Osteoblast (primary cell): ENCODE measurements at regions not wholly inside any gene's neighbourhood (a gene's known extent, or its start where the extent isn't known, plus 50 kb on each side); places are given as distances from the start of the nearest gene placed in this dataset.

Source experiments
- DNase-seq: peaks from one replicate; pipeline ENCODE4 v3.0.0; 2011; ENCODE audit warnings: low spot score, mixed read lengths; ENCODE audit not compliant: insufficient read length; ENCODE audit errors: missing footprints
- H2AFZ ChIP-seq: 2 replicates; pipeline ENCODE4 v1.6.0; 2011; ENCODE audit warnings: mild to moderate bottlenecking, low read length
- H3K27ac ChIP-seq: 2 replicates; pipeline ENCODE4 v1.5.1; 2011; ENCODE audit warnings: mild to moderate bottlenecking, low read depth, low read length, moderate library complexity
- H3K27me3 ChIP-seq: 2 replicates; pipeline ENCODE4 v1.6.0; 2012; ENCODE audit warnings: mild to moderate bottlenecking, control low read depth, inconsistent platforms, low read length, moderate library complexity; ENCODE audit not compliant: insufficient read depth
- H3K36me3 ChIP-seq: 2 replicates; pipeline ENCODE4 v1.5.1; 2011; ENCODE audit warnings: mild to moderate bottlenecking, low read length, control low read depth, moderate library complexity; ENCODE audit not compliant: insufficient read depth
- H3K4me1 ChIP-seq: 2 replicates; pipeline ENCODE4 v1.5.1; 2011; ENCODE audit warnings: mild to moderate bottlenecking, low read length, control low read depth, moderate library complexity; ENCODE audit not compliant: insufficient read depth
- H3K4me2 ChIP-seq: 2 replicates; pipeline ENCODE4 v1.6.0; 2011; ENCODE audit warnings: mild to moderate bottlenecking, low read length; ENCODE audit not compliant: insufficient read depth
- H3K4me3 ChIP-seq: fragments of 200-600 bp; sonication (generic); 3 replicates; pipeline ENCODE4 v1.5.1; 2012; ENCODE audit warnings: mild to moderate bottlenecking, low read length, inconsistent platforms; ENCODE audit not compliant: insufficient read depth
- H3K79me2 ChIP-seq: 2 replicates; pipeline ENCODE4 v1.6.0; 2012; ENCODE audit warnings: mild to moderate bottlenecking, low read length, control low read depth, inconsistent platforms; ENCODE audit not compliant: insufficient read depth
- H3K9me3 ChIP-seq: 2 replicates; pipeline ENCODE4 v1.5.1; 2011; ENCODE audit warnings: low read depth, low read length, control low read depth
- H4K20me1 ChIP-seq: 2 replicates; pipeline ENCODE4 v1.6.0; 2012; ENCODE audit warnings: mild to moderate bottlenecking, low read length, control low read depth; ENCODE audit not compliant: insufficient read depth
- CTCF ChIP-seq: IDR thresholded peaks from 2 replicates; pipeline ENCODE4 v1.5.1; 2011; ENCODE audit warnings: mild to moderate bottlenecking, low read depth, low read length, moderate library complexity; ENCODE audit errors: extremely low read depth

GRCh38 chr12:58238411-58238810 is 297.0 kb downstream of the ATP23 start:
- H3K27ac ChIP-seq, result no peak overlapping the region
- no peaks in the 10 kb centered on the region for H3K79me2 ChIP-seq
- DNase-seq, result no peak
- peaks cover 3% of the 10 kb centered on the region for H3K27me3 ChIP-seq
- H3K4me2 ChIP-seq, result no peak overlapping the region
- H2AFZ ChIP-seq, result no peak overlapping the region
- no peak overlapping the region for H3K4me3 ChIP-seq
- H3K36me3 ChIP-seq, result no peaks in the 10 kb centered on the region
- H4K20me1 ChIP-seq, result no peaks in the 10 kb centered on the region
- H3K9me3 ChIP-seq, result no peaks in the 10 kb centered on the region
- H3K4me1 ChIP-seq, result no peaks in the 10 kb centered on the region
- no peak for TF ChIP-seq CTCF

- H3K4me3 ChIP-seq, result no peak overlapping the region
- TF ChIP-seq CTCF, result no peak
- H3K4me2 ChIP-seq, result no peak overlapping the region
- H4K20me1 ChIP-seq, result no peaks in the 10 kb centered on the region
- peaks cover 3% of the 10 kb centered on the region for H3K27me3 ChIP-seq
- H3K4me1 ChIP-seq, result no peaks in the 10 kb centered on the region
- H2AFZ ChIP-seq, result no peak overlapping the region
- no peaks in the 10 kb centered on the region for H3K9me3 ChIP-seq
- H3K27ac ChIP-seq, result no peak overlapping the region
- no peaks in the 10 kb centered on the region for H3K36me3 ChIP-seq
- no peak for DNase-seq
- no peaks in the 10 kb centered on the region for H3K79me2 ChIP-seq
Measured at GRCh38 chr12:58241099-58241498, 299.7 kb downstream of the ATP23 start.

DNA sequence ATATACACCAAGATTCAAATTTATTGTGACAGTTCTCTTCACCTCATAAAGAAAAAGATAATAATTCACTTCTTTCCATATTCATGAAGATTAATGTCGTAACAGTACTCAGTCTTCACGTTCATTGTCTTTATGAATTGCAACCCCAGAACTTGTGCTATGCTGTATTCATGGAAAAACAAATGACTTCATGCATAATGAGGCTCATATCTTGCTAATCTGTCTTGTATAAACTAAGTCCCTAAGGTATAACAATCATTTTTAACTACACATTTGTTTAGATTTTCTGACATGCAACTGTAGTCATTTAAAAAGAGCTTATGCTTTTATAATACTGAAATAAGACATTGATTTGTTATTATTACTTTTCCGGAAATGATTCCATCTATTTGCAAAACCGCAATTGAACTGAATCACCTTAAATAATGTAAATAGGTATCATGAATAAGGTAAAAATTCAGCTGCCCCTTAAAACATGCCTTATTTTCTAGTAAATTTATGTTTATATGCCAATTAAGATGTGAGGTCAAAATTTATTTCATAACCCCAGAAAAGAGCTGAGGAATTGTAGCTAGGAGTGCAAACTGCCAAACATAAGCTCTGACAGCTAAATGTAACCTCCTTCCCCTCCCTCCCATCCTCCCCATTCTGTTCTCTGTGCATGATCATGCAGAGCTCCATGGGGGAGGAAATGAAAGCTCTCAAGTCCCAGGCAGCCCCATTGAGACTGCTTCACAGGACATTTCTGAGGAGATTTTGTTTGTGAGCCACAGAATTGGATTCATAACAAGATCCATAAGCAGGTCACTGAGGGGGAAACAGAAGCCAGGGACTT is 301.6 kb downstream of the ATP23 start:
- no peak for DNase-seq
- H3K4me2 ChIP-seq, result no peak overlapping the region
- no peaks in the 10 kb centered on the region for H3K4me1 ChIP-seq
- H3K9me3 ChIP-seq, result no peaks in the 10 kb centered on the region
- H3K79me2 ChIP-seq, result no peaks in the 10 kb centered on the region
- H3K27me3 ChIP-seq, result peaks cover 3% of the 10 kb centered on the region
- H3K27ac ChIP-seq, result no peak overlapping the region
- H2AFZ ChIP-seq, result no peak overlapping the region
- H3K36me3 ChIP-seq, result no peaks in the 10 kb centered on the region
- no peaks in the 10 kb centered on the region for H4K20me1 ChIP-seq
- TF ChIP-seq CTCF, result no peak
- H3K4me3 ChIP-seq, result no peak overlapping the region

- H3K4me1 ChIP-seq, result no peaks in the 10 kb centered on the region
- no peak for DNase-seq
- no peak overlapping the region for H3K27ac ChIP-seq
- no peaks in the 10 kb centered on the region for H3K36me3 ChIP-seq
- TF ChIP-seq CTCF, result peak; percentile 29
- H3K4me3 ChIP-seq, result no peak overlapping the region
- H3K79me2 ChIP-seq, result no peaks in the 10 kb centered on the region
- H4K20me1 ChIP-seq, result no peaks in the 10 kb centered on the region
- no peak overlapping the region for H2AFZ ChIP-seq
- H3K27me3 ChIP-seq, result no peaks in the 10 kb centered on the region
- H3K9me3 ChIP-seq, result no peaks in the 10 kb centered on the region
- H3K4me2 ChIP-seq, result no peak overlapping the region
Measured at GRCh38 chr12:58247633-58248032, 306.3 kb downstream of the ATP23 start.
